Activated naive CD8-positive, alpha-beta T cell treated with anti-CD3 and anti-CD28 coated beads for 36 hours (primary cell): ENCODE measurements at regions not wholly inside any gene's neighbourhood (a gene's known extent, or its start where the extent isn't known, plus 50 kb on each side); places are given as distances from the start of the nearest gene placed in this dataset.

ENCODE experiments used
- DNase-seq: peaks from one replicate; pipeline ENCODE4 v3.0.0; 2021
- H3K27ac Mint-ChIP-seq: one replicate; pipeline ENCODE4 v1.8.0; 2022; ENCODE audit warnings: mild to moderate bottlenecking, moderate library complexity, mixed read lengths
- H3K27me3 Mint-ChIP-seq: one replicate; pipeline ENCODE4 v1.8.0; 2022; ENCODE audit warnings: mild to moderate bottlenecking, mixed read lengths
- H3K36me3 Mint-ChIP-seq: one replicate; pipeline ENCODE4 v1.8.0; 2021; ENCODE audit warnings: mild to moderate bottlenecking, mixed read lengths
- H3K4me1 Mint-ChIP-seq: one replicate; pipeline ENCODE4 v1.8.0; 2021; ENCODE audit warnings: mixed read lengths
- H3K4me3 Mint-ChIP-seq: one replicate; pipeline ENCODE4 v1.8.0; 2022; ENCODE audit warnings: mild to moderate bottlenecking, moderate library complexity, mixed read lengths
- H3K9me3 Mint-ChIP-seq: one replicate; pipeline ENCODE4 v1.8.0; 2022; ENCODE audit warnings: mixed read lengths

- DNase-seq: no peak
- no peaks in the 10 kb centered on the region for H3K9me3 Mint-ChIP-seq
- H3K27ac Mint-ChIP-seq: no peak overlapping the region
- H3K4me1 Mint-ChIP-seq: no peaks in the 10 kb centered on the region
- H3K27me3 Mint-ChIP-seq: no peaks in the 10 kb centered on the region
- H3K36me3 Mint-ChIP-seq: no peaks in the 10 kb centered on the region
- H3K4me3 Mint-ChIP-seq: no peak overlapping the region
These were observed 131.9 kb upstream of the KLF4 start for GRCh38 chr9:107621436-107621835.

- no peak for DNase-seq
- H3K4me1 Mint-ChIP-seq: no peaks in the 10 kb centered on the region
- H3K27ac Mint-ChIP-seq: no peak overlapping the region
- no peaks in the 10 kb centered on the region for H3K27me3 Mint-ChIP-seq
- H3K4me3 Mint-ChIP-seq: no peak overlapping the region
- no peaks in the 10 kb centered on the region for H3K36me3 Mint-ChIP-seq
- H3K9me3 Mint-ChIP-seq: no peaks in the 10 kb centered on the region
These were observed 131.2 kb upstream of the KLF4 start for GRCh38 chr9:107620801-107621200.

GRCh38 chr9:107620236-107620635, 130.7 kb upstream of the KLF4 start:
- H3K27me3 Mint-ChIP-seq: no peaks in the 10 kb centered on the region
- H3K4me1 Mint-ChIP-seq: no peaks in the 10 kb centered on the region
- no peak for DNase-seq
- no peaks in the 10 kb centered on the region for H3K9me3 Mint-ChIP-seq
- no peak overlapping the region for H3K4me3 Mint-ChIP-seq
- H3K27ac Mint-ChIP-seq: no peak overlapping the region
- H3K36me3 Mint-ChIP-seq: no peaks in the 10 kb centered on the region

GRCh38 chr9:107615321-107615720, 125.8 kb upstream of the KLF4 start:
- no peak overlapping the region for H3K27ac Mint-ChIP-seq
- no peaks in the 10 kb centered on the region for H3K9me3 Mint-ChIP-seq
- peaks cover 3% of the 10 kb centered on the region for H3K27me3 Mint-ChIP-seq
- H3K4me3 Mint-ChIP-seq: no peak overlapping the region
- DNase-seq: no peak
- H3K4me1 Mint-ChIP-seq: no peaks in the 10 kb centered on the region
- no peaks in the 10 kb centered on the region for H3K36me3 Mint-ChIP-seq

- H3K27me3 Mint-ChIP-seq: peaks cover 7% of the 10 kb centered on the region
- no peak for DNase-seq
- no peaks in the 10 kb centered on the region for H3K36me3 Mint-ChIP-seq
These were observed 125.2 kb upstream of the KLF4 start for GRCh38 chr9:107614765-107615164.

GRCh38 chr9:107613321-107613720, 123.8 kb upstream of the KLF4 start:
- Mint-ChIP-seq H3K36me3 (no peaks in the 10 kb centered on the region), H3K4me1 (no peaks in the 10 kb centered on the region), H3K9me3 (no peaks in the 10 kb centered on the region), H3K27ac (no peak overlapping the region), H3K27me3 (peaks cover 7% of the 10 kb centered on the region), H3K4me3 (no peak overlapping the region)
- DNase-seq: no peak

More at GRCh38 chr9:107614765-107615164, 125.2 kb upstream of the KLF4 start:
- Mint-ChIP-seq H3K27ac (no peak overlapping the region), H3K4me3 (no peak overlapping the region), H3K9me3 (no peaks in the 10 kb centered on the region), H3K4me1 (no peaks in the 10 kb centered on the region)

- Mint-ChIP-seq H3K27ac (no peak overlapping the region), H3K4me1 (no peaks in the 10 kb centered on the region), H3K36me3 (no peaks in the 10 kb centered on the region), H3K9me3 (no peaks in the 10 kb centered on the region), H3K27me3 (peaks cover 7% of the 10 kb centered on the region), H3K4me3 (no peak overlapping the region)
- DNase-seq: no peak
These were observed 122.6 kb upstream of the KLF4 start for GRCh38 chr9:107612136-107612535.

- H3K27me3 Mint-ChIP-seq: peaks cover 7% of the 10 kb centered on the region
- no peak overlapping the region for H3K27ac Mint-ChIP-seq
- H3K9me3 Mint-ChIP-seq: no peaks in the 10 kb centered on the region
- DNase-seq: no peak
- H3K4me1 Mint-ChIP-seq: no peaks in the 10 kb centered on the region
- H3K36me3 Mint-ChIP-seq: no peaks in the 10 kb centered on the region
- H3K4me3 Mint-ChIP-seq: no peak overlapping the region
These were observed 120.0 kb upstream of the KLF4 start for GRCh38 chr9:107609547-107609946.

- no peaks in the 10 kb centered on the region for H3K4me1 Mint-ChIP-seq
- H3K27me3 Mint-ChIP-seq: peaks cover 4% of the 10 kb centered on the region
- H3K27ac Mint-ChIP-seq: no peak overlapping the region
- no peak for DNase-seq
- no peaks in the 10 kb centered on the region for H3K9me3 Mint-ChIP-seq
- no peak overlapping the region for H3K4me3 Mint-ChIP-seq
- H3K36me3 Mint-ChIP-seq: no peaks in the 10 kb centered on the region
These were observed 116.7 kb upstream of the KLF4 start for GRCh38 chr9:107606149-107606790.

- DNase-seq: no peak
- Mint-ChIP-seq H3K27me3 (peaks cover 2% of the 10 kb centered on the region), H3K27ac (no peak overlapping the region), H3K4me3 (no peak overlapping the region), H3K9me3 (no peaks in the 10 kb centered on the region), H3K36me3 (no peaks in the 10 kb centered on the region), H3K4me1 (no peaks in the 10 kb centered on the region)
These were observed 115.5 kb upstream of the KLF4 start for GRCh38 chr9:107605041-107605440.

GRCh38 chr9:107603281-107603680, 113.7 kb upstream of the KLF4 start:
- Mint-ChIP-seq H3K36me3 (no peaks in the 10 kb centered on the region), H3K27me3 (no peaks in the 10 kb centered on the region), H3K27ac (no peak overlapping the region)

GRCh38 chr9:107600060-107600573, 110.5 kb upstream of the KLF4 start:
- Mint-ChIP-seq H3K27me3 (no peaks in the 10 kb centered on the region), H3K4me3 (no peak overlapping the region), H3K9me3 (no peaks in the 10 kb centered on the region), H3K36me3 (no peaks in the 10 kb centered on the region), H3K4me1 (no peaks in the 10 kb centered on the region), H3K27ac (no peak overlapping the region)
- no peak for DNase-seq

More at GRCh38 chr9:107603281-107603680, 113.7 kb upstream of the KLF4 start:
- Mint-ChIP-seq H3K4me1 (no peaks in the 10 kb centered on the region), H3K4me3 (no peak overlapping the region), H3K9me3 (no peaks in the 10 kb centered on the region)
- no peak for DNase-seq

GRCh38 chr9:107597743-107598217, 108.2 kb upstream of the KLF4 start:
- Mint-ChIP-seq H3K4me1 (no peaks in the 10 kb centered on the region), H3K27ac (no peak overlapping the region), H3K36me3 (no peaks in the 10 kb centered on the region), H3K9me3 (no peaks in the 10 kb centered on the region), H3K4me3 (no peak overlapping the region), H3K27me3 (no peaks in the 10 kb centered on the region)
- no peak for DNase-seq

GRCh38 chr9:107594908-107595530, 105.5 kb upstream of the KLF4 start:
- Mint-ChIP-seq H3K27ac (no peak overlapping the region), H3K4me3 (no peak overlapping the region), H3K36me3 (no peaks in the 10 kb centered on the region), H3K9me3 (no peaks in the 10 kb centered on the region), H3K27me3 (no peaks in the 10 kb centered on the region), H3K4me1 (no peaks in the 10 kb centered on the region)
- no peak for DNase-seq

GRCh38 chr9:107593224-107593870, 103.8 kb upstream of the KLF4 start:
- Mint-ChIP-seq H3K9me3 (no peaks in the 10 kb centered on the region), H3K27me3 (no peaks in the 10 kb centered on the region), H3K4me3 (no peak overlapping the region), H3K27ac (no peak overlapping the region), H3K4me1 (no peaks in the 10 kb centered on the region), H3K36me3 (no peaks in the 10 kb centered on the region)
- DNase-seq: no peak
